HEK293 (cell line): ENCODE measurements at regions not wholly inside any gene's neighbourhood (a gene's known extent, or its start where the extent isn't known, plus 50 kb on each side); places are given as distances from the start of the nearest gene placed in this dataset.

Experiments
- CTCF ChIA-PET: fragments of 350-600 bp; formaldehyde crosslinking; extraction: SDS; loops from one replicate; lab custom pipeline; 2021; ENCODE audit warnings: antibody characterized with exemption; lab: Yijun Ruan, JAX
- POLR2A ChIA-PET: fragments of 300-600 bp; formaldehyde crosslinking; extraction: SDS; loops from one replicate; lab custom pipeline; 2020; ENCODE audit warnings: antibody characterized with exemption, inconsistent platforms; lab: Yijun Ruan, JAX
- H3K27ac ChIP-seq: fragments of 200-500 bp; sonication (Bioruptor generic); 2 replicates; pipeline ENCODE4 v1.5.1; 2014; ENCODE audit warnings: low read depth, low read length, control low read depth, inconsistent platforms; ENCODE audit errors: extremely low read depth
- H3K36me3 ChIP-seq, 2 experiments: fragments of 200-500 bp in 1 of 2; sonication (Bioruptor generic) in 1 of 2; 1 replicate in 1 of 2; 2 replicates in 1 of 2; pipeline ENCODE4 v1.5.1; 2014 to 2017; ENCODE audit warnings: inconsistent platforms in 2 of 2, low read length in 2 of 2; ENCODE audit not compliant: control insufficient read depth in 2 of 2, insufficient read depth in 1 of 2
- H3K4me1 ChIP-seq: fragments of 200-500 bp; sonication (Bioruptor generic); 2 replicates; pipeline ENCODE4 v1.5.1; 2014; ENCODE audit warnings: mild to moderate bottlenecking, low read length, inconsistent platforms; ENCODE audit not compliant: control insufficient read depth, insufficient read depth
- H3K4me3 ChIP-seq: 2 replicates; pipeline ENCODE4 v1.5.1; 2011; ENCODE audit warnings: low read depth, mild to moderate bottlenecking, control low read depth, low read length, moderate library complexity
- H3K9me3 ChIP-seq: fragments of 200-500 bp; sonication (Bioruptor generic); 2 replicates; pipeline ENCODE4 v1.5.1; 2014; ENCODE audit warnings: low read depth, low read length, inconsistent platforms; ENCODE audit not compliant: control insufficient read depth, insufficient read depth
- BCL6B ChIP-seq: fragments of 450-650 bp; formaldehyde crosslinking; IDR thresholded peaks from 2 replicates; pipeline ENCODE4 v1.5.1; 2017; ENCODE audit warnings: missing biosample characterization, missing genetic modification characterization
- CTCF ChIP-seq: fragments of 450-650 bp; formaldehyde crosslinking; IDR thresholded peaks from 2 replicates; pipeline ENCODE4 v1.5.1; 2016; ENCODE audit warnings: missing biosample characterization, missing genetic modification characterization
- PRDM6 ChIP-seq: fragments of 450-650 bp; formaldehyde crosslinking; IDR thresholded peaks from 2 replicates; pipeline ENCODE4 v1.5.1; 2017; ENCODE audit warnings: missing biosample characterization, missing genetic modification characterization
- RBAK ChIP-seq: fragments of 450-650 bp; formaldehyde crosslinking; IDR thresholded peaks from 2 replicates; pipeline ENCODE4 v1.5.1; 2016; ENCODE audit warnings: missing biosample characterization, missing genetic modification characterization
- YY2 ChIP-seq: fragments of 450-650 bp; formaldehyde crosslinking; IDR thresholded peaks from 2 replicates; pipeline ENCODE4 v1.5.1; 2016; ENCODE audit warnings: missing biosample characterization, missing genetic modification characterization
- ZBTB10 ChIP-seq: fragments of 450-650 bp; formaldehyde crosslinking; IDR thresholded peaks from 2 replicates; pipeline ENCODE4 v1.5.1; 2016; ENCODE audit warnings: missing biosample characterization, missing genetic modification characterization
- ZFP41 ChIP-seq: fragments of 450-650 bp; formaldehyde crosslinking; IDR thresholded peaks from 2 replicates; pipeline ENCODE4 v1.5.1; 2016; ENCODE audit warnings: missing biosample characterization, missing genetic modification characterization, borderline replicate concordance
- ZFP69B ChIP-seq: fragments of 450-650 bp; formaldehyde crosslinking; IDR thresholded peaks from 2 replicates; pipeline ENCODE4 v1.5.1; 2016; ENCODE audit warnings: missing biosample characterization, missing genetic modification characterization
- ZNF24 ChIP-seq: fragments of 450-650 bp; formaldehyde crosslinking; IDR thresholded peaks from 2 replicates; pipeline ENCODE4 v1.5.1; 2016; ENCODE audit warnings: missing biosample characterization, missing genetic modification characterization
- ZNF248 ChIP-seq: fragments of 450-650 bp; formaldehyde crosslinking; IDR thresholded peaks from 2 replicates; pipeline ENCODE4 v1.5.1; 2017; ENCODE audit warnings: missing biosample characterization, missing genetic modification characterization
- ZNF292 ChIP-seq: fragments of 450-650 bp; formaldehyde crosslinking; IDR thresholded peaks from 2 replicates; pipeline ENCODE4 v1.5.1; 2016; ENCODE audit warnings: low read depth, missing biosample characterization, missing genetic modification characterization, borderline replicate concordance
- ZNF473 ChIP-seq: fragments of 450-650 bp; formaldehyde crosslinking; IDR thresholded peaks from 2 replicates; pipeline ENCODE4 v1.5.1; 2017; ENCODE audit warnings: missing biosample characterization, missing genetic modification characterization
- ZNF501 ChIP-seq: fragments of 450-650 bp; formaldehyde crosslinking; IDR thresholded peaks from 2 replicates; pipeline ENCODE4 v1.5.1; 2016; ENCODE audit warnings: missing biosample characterization, missing genetic modification characterization
- ZNF544 ChIP-seq: fragments of 450-650 bp; formaldehyde crosslinking; IDR thresholded peaks from 2 replicates; pipeline ENCODE4 v1.5.0; 2017; ENCODE audit warnings: missing biosample characterization, missing genetic modification characterization
- ZNF629 ChIP-seq: fragments of 450-650 bp; formaldehyde crosslinking; IDR thresholded peaks from 2 replicates; pipeline ENCODE4 v1.5.1; 2017; ENCODE audit warnings: missing biosample characterization, missing genetic modification characterization
- ZNF639 ChIP-seq: fragments of 450-650 bp; formaldehyde crosslinking; IDR thresholded peaks from 2 replicates; pipeline ENCODE4 v1.5.1; 2016; ENCODE audit warnings: missing biosample characterization, missing genetic modification characterization
- ZNF664 ChIP-seq: fragments of 450-650 bp; formaldehyde crosslinking; IDR thresholded peaks from 2 replicates; pipeline ENCODE4 v1.5.1; 2016; ENCODE audit warnings: missing biosample characterization, missing genetic modification characterization
- ZSCAN18 ChIP-seq: fragments of 450-650 bp; formaldehyde crosslinking; IDR thresholded peaks from 2 replicates; pipeline ENCODE4 v1.5.1; 2016; ENCODE audit warnings: missing biosample characterization, missing genetic modification characterization
- ZSCAN30 ChIP-seq: fragments of 450-650 bp; IDR thresholded peaks from 2 replicates; pipeline ENCODE4 v1.5.1; 2018; ENCODE audit warnings: missing biosample characterization, mild to moderate bottlenecking, missing genetic modification characterization, moderate library complexity

- Histone ChIP-seq H3K27ac (no peak overlapping the region), H3K36me3 (no peaks in the 10 kb centered on the region), H3K9me3 (no peaks in the 10 kb centered on the region), H3K4me3 (no peak overlapping the region), H3K4me1 (no peaks in the 10 kb centered on the region)
- ChIA-PET CTCF (no interaction called here), POLR2A (no interaction called here)
- TF ChIP-seq ZNF24 (tag by site-specific recombination) (no peak), PRDM6 (tag by site-specific recombination) (peak; percentile 32; the same call in 1 of the 2 replicates)
Observed at GRCh38 chr3:168495932-168496331, 400.2 kb upstream of the GOLIM4 start.

- ChIA-PET POLR2A (no interaction called here), CTCF (no interaction called here)
- H3K4me3 ChIP-seq, result no peak overlapping the region
- no peak overlapping the region for H3K27ac ChIP-seq
- TF ChIP-seq ZNF639 (tag by site-specific recombination) (no peak), ZNF629 (peak; percentile 23; the same call in 1 of the 2 replicates), CTCF (tag by site-specific recombination) (no peak), ZFP69B (tag by site-specific recombination) (no peak), ZNF544 (tag by site-specific recombination) (no peak), ZSCAN18 (tag by site-specific recombination) (no peak), ZFP41 (tag by site-specific recombination) (no peak), ZNF501 (tag by site-specific recombination) (no peak)
- no peaks in the 10 kb centered on the region for H3K4me1 ChIP-seq
- no peaks in the 10 kb centered on the region for H3K36me3 ChIP-seq
- no peaks in the 10 kb centered on the region for H3K9me3 ChIP-seq
Observed at GRCh38 chr3:168495270-168495669, 399.5 kb upstream of the GOLIM4 start.

- Histone ChIP-seq H3K4me3 (no peak overlapping the region), H3K27ac (no peak overlapping the region), H3K36me3 (no peaks in the 10 kb centered on the region), H3K4me1 (no peaks in the 10 kb centered on the region), H3K9me3 (no peaks in the 10 kb centered on the region)
- ChIA-PET CTCF (no interaction called here), POLR2A (no interaction called here)
- TF ChIP-seq ZNF248 (no peak), ZNF664 (no peak), ZBTB10 (no peak), ZSCAN30 (tag by site-specific recombination) (no peak), ZNF292 (no peak), YY2 (tag by site-specific recombination) (no peak), BCL6B (no peak), RBAK (tag by site-specific recombination) (no peak), ZNF473 (no peak)
Observed at GRCh38 chr3:168493412-168494205, 397.9 kb upstream of the GOLIM4 start.
